NCI-H2081 (cell line): ENCODE measurements at regions not wholly inside any gene's neighbourhood (a gene's known extent, or its start where the extent isn't known, plus 50 kb on each side); places are given as distances from the start of the nearest gene placed in this dataset.
"Not testable (repeated sequence)": the region's sequence is repeated elsewhere in the genome, so short reads cannot be mapped to it uniquely, and the experiment has no call there.

Experiments used
- DNase-seq, 2 experiments: peaks; one replicate each; lab custom pipeline; 2025; lab: John Stamatoyannopoulos, UW

DNA sequence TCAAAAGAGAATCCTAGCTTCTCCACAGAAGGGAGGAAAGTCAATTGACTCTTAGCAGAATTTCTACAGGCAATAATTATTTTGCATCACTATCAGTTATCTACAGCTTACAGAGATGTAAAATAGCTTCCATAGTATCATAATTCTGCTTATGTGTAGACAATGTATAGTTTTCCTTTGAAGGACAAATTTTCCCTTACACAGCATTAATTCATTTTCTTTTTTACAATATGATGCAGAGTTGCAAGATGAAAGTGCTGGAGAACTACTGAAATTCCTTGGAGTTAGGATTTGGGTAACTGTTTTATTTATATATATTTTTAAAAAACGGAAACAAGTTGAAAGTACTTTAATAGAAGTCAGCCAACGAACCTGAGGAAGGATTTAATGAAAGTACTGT lies 111.0 kb upstream of the CPHXL start:
- no peak for DNase-seq

DNA sequence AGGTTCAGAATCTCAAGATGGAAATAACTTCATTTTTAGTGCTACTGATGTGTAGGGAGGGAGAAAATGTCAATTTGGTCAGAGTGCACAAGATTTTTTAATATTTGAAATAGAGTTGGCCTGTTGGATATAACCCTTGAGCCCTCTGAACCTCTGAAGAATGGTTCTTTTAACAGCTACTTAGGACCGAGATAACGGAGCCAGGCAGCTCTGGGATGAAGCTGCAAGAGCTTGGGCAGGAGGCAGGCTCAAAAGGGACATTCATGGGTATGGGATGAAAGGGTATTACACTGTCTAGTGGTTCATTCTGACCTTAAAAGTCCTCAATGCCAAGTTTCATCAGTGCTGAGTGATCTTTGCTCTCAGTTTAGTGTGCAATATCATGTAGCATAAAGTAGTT lies 111.4 kb upstream of the CPHXL start:
- DNase-seq: no peak

DNA sequence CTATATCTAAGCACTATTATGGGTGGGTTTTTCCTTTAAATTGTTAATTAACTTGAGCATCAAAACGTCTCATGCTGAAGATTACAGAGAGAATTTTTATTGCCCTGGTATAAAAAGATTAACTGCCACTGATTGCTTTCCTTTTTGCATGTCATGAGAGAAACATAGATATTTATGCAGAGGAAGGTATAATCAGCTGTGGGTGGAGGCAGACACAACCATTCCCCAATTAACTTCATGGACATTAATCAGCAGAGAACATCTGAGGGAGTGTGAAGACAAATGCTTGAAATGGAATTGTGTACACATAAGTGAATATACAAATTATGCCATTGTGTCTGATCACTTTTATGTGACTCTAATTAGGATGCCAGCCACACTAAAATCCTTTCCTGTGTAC lies 115.2 kb upstream of the CPHXL start:
- DNase-seq: peak in 1 of 2 experiments; percentile 22

DNA sequence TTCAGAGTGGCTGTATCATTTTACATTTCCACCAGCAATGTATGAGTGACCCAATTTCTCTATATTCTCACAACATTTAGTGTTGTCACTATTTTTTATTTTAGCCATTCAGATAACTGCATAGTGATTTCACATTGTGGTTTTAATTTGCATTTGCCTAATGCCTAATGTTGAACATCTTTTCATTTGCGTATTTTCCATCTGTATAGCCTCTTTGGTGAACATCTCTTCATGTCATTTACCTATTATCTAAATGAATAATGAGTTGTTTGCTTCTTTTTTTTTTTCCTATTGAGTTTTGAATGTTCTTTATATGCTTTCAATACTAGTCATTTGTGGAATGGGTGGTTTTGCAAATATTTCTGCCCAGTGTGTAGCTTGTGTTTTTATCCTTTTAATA lies 120.9 kb upstream of the CPHXL start:
- no peak for DNase-seq

DNA sequence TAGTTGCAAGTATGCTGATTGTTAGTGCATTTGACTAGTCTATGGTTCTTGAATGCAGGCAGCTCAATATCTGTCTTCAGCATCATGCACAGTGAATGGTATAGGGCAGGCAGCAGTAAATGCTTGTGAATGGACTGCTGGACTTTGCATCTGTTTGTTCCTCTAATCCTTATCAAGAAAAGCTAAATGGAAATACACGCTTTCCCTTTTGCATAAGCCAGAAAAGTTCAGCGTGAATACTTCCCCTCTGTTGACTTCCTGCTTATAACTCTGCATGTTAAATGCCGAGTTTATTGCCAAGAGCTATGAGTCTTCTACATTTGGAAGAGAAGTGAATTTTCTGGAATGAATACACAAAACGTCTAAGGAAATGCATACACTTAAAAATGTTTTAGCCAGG lies 127.9 kb upstream of the CPHXL start:
- DNase-seq: no peak

DNA sequence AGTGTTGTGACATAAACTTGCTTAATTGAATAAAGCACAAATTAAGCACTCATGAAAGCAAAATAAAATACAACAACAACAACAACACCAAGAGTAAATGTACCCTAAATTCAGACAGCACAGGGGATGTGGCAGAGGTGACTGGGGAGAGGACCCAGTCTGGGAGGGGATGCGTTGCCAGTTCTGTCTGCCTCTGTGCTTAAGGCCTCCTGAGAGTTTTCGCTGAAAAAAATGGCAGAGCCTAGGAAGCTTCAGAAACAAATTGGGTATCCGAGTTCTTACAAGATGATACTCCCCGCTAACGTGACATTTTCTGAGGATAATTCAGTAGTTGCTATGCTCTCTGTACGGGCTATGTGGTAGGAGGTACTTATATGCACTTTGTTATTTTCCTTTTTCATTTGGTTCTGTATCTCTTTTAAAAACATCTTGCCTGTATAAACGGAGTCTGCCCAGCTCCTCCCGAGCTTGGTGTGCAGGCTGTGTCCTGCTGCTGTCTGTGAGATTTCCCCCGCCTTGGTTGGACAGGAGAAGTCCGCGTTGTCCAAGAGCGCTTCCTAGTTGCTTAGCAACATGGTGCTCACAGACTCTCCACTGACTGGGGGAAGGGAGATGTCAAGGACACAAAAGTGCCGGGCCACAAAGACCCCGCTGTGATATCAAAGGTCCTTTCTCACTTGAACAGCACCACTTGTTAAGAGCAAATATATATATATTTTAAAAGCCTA lies 134.2 kb upstream of the CPHXL start:
- DNase-seq: no peak

DNA sequence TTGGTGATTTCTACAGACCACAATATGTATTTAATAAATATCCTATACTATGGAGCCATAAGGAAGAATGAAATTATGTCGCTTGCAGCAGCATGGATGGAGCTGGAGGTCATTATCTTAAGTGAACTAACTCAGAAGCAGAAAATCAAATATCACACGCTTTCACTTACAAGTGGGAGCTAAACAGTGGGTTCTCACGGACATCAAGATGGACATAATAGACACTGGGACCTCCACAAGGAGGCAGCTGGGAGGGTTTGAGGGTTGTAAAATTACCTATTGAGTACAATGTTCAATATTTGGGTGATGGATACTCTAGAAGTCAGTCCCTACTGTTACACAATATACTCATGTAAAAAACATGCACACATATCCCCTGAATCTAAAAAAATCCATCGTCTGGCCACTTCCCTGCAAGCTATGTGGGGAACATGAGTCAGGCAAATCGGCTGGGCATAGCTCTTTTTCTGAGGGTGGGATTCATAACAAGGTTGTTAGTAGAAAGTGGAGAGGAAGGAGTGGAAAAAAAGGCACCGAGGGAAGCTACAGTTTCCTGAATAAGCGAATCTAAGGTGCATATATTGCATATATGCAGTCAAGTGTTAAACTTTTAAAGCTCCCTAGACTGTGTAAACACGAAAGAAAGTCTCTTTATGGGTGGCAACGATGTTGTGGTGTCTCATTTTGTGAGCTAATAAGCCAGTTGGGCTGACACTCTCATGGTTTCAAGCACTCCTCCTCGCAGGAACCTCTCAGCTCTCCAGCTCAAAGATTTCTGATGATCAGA lies 135.2 kb upstream of the CPHXL start:
- DNase-seq: no peak

DNA sequence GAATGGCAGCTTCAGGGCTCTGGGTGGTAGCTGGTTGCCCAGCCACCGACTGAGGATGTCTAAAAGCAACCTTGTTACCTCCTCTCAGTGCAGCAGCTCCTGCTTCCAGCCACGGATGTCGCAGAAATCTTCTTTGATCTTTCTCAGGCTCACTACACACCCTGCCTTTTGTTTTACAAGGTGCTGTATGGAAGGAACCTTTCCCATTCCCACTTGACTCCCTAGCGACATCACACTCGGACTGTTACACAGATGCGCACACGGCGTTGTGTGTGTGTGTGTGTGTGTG lies 135.8 kb upstream of the CPHXL start:
- no peak for DNase-seq

DNA sequence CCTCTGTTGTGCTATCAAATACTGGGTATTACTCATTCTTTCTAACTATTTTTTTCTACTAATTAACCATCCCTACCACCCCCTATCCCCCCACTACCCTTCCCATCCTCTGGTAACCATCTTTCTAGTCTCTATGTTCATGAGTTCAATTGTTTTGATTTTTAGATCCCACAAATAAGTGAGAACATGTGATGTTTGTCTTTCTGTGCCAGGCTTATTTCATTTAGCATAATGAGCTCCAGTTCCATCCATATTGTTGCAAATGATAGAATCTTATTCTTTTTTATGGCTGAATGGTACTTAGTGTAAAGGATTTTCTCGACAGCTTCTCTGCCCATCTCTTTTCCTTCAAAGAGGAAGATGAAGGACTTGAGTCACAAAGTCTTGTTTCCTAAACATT lies 138.0 kb upstream of the CPHXL start:
- DNase-seq: no peak

DNA sequence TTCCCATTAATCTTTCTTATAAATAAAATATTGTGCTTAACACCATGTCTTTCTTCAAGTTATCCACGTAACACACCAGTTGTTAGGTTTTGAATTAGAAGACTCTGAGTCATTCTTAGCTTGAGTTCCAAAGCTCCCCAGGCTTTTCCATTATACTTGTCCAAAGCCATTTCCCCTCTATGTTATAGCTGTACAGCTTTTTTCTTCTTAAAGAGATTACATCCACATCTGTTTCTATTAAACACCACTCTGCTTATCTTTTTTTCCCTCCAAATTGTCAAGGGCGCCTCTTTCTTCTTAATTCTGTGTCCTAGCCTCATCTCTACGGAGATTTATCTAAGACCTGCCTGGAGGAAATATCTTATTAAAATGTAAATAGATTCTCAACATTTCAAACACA lies 139.4 kb upstream of the CPHXL start:
- no peak for DNase-seq

DNA sequence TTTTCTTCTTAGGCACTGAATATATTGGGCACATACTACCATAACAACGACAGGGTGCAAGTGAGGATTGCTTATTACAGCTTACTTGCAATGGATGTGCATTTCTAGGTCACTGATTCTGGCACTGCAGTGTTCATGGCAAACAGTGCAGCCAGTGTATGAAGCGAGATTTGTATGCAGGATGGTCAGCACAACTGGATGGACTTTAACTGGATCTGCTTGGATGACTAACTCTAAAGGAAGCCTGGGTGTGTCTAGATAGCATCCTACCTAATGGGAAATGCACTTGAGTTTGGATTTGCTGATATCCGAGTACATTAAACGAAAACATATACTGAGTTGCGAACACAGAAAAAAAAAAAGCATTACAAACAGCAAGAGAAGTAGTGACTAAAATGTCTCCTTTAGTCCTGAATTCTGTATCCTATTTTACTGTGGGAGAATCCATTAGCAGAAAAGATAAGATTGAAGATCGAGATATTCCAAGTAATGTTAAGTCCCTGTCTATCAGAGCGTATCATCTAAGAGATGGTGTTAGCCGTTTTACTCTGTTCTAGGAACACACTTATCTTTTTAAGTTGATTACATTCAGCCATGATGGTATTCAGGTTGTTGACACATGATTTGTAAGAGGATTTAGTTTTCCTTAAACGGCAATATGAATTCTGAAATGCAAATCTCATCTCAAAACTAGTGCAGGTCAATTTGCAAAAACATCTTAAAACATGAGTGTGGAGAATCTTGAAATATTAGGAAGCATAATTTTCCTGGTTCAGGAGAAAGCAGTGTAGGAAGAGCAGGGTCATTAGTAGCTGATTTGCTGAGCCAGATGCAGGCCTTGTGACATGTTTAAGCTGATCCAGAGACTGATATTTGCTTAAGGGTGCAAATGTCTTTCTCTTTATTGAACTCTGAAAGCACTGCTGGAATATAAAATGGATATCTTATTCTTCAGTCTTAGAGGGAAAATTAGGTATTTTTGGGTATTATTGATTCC lies 142.6 kb upstream of the CPHXL start:
- DNase-seq: no peak

DNA sequence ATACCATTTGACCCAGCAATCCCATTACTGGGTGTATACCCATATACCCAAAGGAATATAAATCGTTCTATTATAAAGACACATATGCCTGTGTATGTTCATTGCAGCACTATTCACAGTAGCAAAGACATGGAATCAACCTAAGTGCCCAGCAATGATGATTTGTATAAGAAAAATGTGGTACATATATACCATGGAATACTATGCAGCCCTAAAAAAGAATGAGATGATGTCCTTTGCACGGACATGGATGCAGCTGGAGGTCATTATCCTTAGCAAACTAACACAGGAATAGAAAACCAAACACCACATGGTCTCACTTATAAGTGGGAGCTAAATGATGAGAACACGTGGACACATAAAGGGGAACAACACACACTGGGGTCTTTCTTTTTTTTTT lies 155.0 kb upstream of the CPHXL start:
- DNase-seq: not testable (repeated sequence)

DNA sequence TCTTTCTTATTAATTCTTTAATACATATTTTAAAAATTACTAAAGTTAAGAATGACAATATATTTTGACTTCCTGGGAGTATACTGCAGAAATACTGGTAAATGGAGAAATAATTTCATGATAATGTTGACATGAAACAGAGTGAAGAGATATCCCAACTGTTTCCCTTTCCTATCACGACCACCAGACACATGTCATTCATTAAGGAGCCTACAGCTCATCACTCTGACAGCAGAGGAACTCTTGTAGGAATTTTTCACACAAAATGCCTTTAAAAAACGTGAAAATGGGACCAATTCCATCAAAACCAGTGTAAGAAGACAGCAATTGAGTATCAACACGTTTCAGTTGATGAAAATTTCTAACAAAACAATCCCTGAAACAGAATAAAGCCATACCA lies 172.9 kb upstream of the CPHXL start:
- no peak for DNase-seq

DNA sequence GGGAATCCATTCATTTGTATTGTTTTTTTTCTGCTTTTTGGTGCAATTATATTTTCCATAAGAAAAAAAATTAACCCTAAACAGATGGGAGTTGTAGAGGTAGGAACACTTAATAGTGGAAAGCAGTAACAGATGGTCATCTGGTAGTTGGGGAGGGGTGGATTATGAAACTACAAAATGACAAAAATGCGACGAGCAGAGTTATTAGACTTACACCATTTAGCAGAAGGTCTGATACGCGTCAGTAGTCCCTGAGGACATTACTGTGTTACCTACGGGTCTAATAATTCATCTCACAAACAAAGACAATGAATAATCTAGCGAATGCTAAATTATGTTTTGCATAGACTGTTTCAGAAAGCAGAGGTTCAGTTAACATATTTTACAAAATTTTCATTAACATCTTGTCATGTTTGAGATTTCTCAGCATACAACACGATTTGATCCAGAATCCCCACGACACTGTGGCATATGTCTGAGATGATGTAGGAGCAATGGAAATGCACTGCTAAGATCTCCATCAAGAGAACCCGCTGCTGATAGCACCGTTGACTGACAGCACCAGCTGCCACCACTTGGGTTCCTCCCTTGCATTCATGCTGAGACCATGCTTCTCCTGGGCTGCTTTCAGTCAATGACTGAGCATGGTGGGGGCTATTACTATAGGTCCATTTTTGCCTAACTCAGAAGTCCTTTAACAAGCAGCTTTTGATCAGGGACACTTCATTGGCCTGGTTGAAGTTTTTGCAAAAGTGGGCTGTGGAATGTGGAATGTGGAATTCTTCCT lies 182.2 kb upstream of the CPHXL start:
- DNase-seq: no peak

DNA sequence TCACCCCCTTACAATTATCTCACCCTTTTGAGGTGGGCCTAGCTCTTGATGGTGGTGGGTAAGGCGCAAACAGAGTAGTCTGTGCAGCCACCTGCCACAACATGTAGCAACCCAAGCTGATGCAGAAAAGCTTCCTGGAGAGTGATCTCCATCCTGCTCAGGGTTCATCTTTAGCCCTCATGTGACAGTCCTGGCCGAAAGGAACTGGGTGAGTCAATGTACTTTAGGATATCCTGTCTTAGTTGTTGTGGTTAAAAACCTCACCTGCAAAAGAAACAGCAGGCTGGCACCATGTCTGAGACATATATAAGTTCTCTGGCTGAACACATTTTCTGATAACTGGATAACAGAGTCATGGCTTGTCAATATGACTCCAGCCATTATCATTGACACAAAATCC lies 183.5 kb upstream of the CPHXL start:
- no peak for DNase-seq

DNA sequence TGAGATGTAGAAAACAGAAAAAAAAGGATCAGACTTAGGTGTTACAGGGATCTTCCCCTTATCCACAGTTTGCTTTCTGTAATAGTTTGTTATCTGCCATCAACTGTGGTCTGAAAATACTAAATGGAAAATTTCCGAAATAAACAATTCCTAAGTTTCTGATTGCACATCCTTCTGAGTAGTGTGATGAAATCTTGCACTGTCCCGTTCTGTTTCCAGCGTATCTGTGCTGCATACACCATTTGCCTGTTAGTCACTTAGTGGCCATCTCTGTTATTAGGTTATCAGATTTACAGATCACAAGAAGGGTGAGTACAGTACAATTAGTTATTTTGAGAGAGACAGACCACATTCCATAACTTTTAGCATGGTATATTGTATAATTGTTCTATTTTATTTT lies 185.6 kb upstream of the CPHXL start:
- no peak for DNase-seq

DNA sequence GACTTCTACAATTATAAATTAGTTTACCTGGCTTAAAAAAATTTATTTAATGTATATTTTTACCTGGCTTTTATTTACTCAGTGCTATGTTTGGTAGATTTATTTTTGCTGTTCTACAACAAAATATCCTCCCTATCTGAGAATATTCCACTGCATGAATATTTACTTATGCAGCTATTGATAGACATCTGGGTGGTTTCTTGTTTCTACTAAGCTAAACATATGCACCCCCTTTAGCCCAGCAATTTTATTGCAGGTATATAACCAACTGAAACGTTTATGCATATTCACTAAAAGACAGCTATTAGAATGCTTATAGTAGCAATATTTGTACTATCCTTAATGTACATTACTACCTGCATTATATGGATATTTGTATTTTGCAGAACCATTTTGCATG lies 187.7 kb upstream of the CPHXL start:
- no peak for DNase-seq

DNA sequence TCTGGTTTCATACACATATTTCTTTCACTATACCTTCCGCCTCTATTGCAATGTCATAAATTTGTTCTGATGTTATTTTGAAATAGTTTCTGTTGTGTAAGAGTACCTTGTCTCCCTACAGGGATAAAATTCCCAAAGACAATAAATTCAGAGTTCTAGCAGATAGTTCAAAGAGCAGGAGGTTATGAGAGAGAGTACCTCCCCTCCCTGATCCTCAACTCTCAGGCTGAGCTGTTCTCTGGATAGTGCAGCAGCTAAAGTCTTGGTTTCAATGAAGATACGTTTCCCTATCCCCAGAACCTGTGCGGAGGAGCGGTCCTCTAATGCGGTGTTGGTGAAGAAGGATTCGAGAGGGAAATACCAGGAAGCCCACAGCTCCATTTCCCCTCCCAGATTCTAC lies 190.2 kb upstream of the CPHXL start:
- DNase-seq: no peak

DNA sequence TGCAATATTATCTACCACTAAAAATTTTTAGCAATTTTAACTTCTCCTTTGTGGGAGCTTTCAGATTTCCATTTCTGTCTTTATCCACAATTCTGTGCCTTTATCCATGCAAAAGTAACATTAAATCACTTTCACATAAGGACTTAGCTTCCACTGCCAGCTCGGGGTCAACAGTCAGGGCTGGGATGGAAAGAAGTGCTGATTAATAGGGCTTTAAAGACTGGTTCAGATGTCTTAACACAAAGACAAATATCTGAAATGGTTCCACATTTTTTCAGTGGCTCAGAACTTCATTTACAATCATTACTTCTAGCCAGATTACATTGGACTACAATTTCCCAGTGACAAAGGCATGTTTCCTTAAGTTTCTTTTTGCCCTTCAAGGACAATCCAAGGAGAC lies 191.8 kb upstream of the CPHXL start:
- DNase-seq: no peak

DNA sequence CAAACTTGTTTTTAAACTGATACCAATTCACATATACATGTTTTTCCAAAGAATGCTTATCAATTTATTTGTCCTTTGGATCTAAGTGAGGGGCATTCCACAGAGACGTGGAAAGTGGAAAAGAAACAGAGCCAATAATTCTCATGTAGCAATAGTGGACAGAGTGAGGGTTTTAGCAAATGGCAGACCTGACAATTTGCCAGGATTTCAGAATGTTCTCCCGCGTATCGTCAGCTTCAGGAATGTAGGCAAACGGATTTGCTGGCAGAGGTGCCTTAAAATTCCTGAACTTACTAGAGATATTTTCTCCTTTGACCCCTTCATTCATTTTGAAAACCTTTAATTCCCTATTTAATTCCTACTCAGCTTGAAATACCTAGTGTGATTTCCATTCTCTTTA lies 193.4 kb upstream of the CPHXL start:
- DNase-seq: no peak

DNA sequence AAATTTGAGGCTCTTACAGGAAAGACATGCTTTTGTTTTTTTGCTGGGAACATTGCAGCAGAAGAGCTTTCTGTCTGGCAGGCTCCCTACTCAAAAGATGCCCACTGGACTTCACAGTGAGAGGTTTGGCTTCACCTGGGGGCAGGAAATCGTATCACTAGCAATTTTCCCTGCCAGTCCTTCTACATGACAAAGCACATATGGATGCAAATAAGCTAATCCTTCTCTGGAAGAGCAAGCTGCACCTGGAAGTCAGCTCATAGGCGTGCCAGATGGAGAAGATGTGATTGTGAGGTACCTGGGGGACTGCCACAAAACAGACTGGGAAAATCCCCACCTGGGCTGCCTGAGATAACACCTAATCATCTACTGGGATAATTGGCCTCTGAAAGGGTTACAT lies 195.0 kb upstream of the CPHXL start:
- peak; percentile 40 to 83 for DNase-seq

DNA sequence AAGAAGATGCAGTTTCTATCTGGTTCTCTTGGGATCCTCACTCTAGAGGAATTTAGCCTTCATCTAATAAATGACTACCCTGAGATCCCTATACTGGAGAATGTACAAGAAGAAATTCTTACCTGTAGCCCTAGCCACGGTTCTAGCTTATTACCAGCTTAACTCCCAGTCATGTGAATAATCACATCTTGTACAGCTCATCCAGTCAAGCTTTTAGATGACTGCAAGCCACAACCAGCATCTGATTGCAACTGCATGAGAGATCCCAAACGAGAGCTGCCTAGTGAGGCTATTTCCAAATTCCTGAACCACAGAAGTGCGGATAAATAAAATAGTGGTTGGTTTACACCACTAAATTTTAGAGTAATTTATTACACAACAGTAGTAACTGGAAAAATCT lies 196.0 kb upstream of the CPHXL start:
- DNase-seq: no peak
